ENCODE measurements at regions not wholly inside any gene's neighbourhood (a gene's known extent, or its start where the extent isn't known, plus 50 kb on each side); places are given as distances from the start of the nearest gene placed in this dataset.

DNA sequence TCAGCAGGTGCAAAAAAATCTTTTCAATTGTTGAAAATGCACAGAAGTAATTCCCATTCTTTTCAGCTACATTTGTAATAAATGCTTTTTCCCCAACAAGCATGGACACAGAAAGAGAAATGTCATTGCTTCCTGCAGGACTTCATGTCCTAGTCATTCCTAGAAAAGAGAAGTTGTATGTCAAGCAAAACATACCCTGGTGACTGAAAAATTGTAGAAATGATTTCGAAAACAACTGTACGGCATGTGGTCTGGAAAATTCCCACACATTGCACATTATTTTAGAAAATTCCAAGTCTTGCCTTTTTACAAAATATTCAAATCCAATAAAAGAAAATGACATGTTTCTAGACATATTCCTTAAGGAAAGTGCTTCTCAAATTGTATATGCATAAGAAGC is 50.4 kb upstream of the ALCAM start:
- Mint-ChIP-seq H3K4me1 (ENCODE audit: low read depth) (no peaks in the 10 kb centered on the region), H3K27me3 (no peaks in the 10 kb centered on the region), H3K27ac (no peak overlapping the region), H3K4me3 (no peak overlapping the region), H3K36me3 (ENCODE audit: low read depth) (no peaks in the 10 kb centered on the region), H3K9me3 (no peaks in the 10 kb centered on the region)
- DNase-seq = no peak

Measured in activated T-cell treated with anti-CD3 and anti-CD28 coated beads, Interleukin-2, amount 50 U/mL, for 24 hours (primary cell).